Non-pigmented ciliary epithelial cell (primary cell): ENCODE measurements at regions not wholly inside any gene's neighbourhood (a gene's known extent, or its start where the extent isn't known, plus 50 kb on each side); places are given as distances from the start of the nearest gene placed in this dataset.
"Not testable (repeated sequence)": the region's sequence is repeated elsewhere in the genome, so short reads cannot be mapped to it uniquely, and the experiment has no call there.

ENCODE experiments used
- DNase-seq: peaks from one replicate; pipeline ENCODE4 v3.0.0-alpha.2; 2010; ENCODE audit warnings: low read depth

- DNase-seq, result no peak
Observed at GRCh38 chr2:228589115-228589514, 407.6 kb upstream of the SPHKAP start.

- DNase-seq, result no peak
Observed at GRCh38 chr2:228581731-228582130, 400.2 kb upstream of the SPHKAP start.

DNA sequence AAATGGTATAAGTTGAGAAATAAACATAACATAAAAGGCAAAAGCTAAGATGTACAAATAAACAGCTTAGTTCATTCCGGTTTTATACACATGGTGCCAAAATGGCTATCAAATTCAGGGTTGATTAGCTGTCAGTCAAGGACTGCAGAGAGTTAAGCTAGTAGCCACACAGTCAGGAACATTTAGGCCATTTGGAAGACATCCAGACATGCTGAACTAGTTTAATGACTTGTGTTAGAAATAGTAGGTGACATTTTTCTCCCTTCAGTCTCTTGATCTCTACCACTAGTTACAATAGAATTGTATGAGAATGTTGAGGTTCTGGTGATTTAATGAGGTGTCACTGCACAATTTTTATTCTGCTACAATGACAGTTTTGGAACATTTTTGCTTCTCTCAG, 394.4 kb upstream of the SPHKAP start:
- DNase-seq, result no peak

GRCh38 chr2:228568275-228568674, 386.8 kb upstream of the SPHKAP start:
- DNase-seq, result not testable (repeated sequence)

DNA sequence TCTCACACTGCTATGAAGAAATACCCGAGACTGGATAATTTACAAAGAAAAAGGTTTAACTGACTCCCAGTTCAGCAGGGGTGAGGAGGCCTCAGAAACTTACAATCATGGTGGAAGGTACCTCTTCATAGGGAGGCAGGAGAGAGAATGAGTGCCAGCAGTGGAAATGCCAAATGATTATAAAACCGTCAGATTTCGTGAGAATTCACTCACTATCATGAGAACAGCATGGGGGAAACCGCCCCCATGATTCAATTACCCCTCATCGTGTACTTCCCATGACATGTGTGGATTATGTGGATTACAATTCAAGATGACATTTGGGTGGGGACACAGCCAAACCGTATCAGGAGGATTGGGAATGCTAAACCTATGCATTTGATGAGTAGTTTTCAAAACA, 380.3 kb upstream of the SPHKAP start:
- DNase-seq, result no peak

DNA sequence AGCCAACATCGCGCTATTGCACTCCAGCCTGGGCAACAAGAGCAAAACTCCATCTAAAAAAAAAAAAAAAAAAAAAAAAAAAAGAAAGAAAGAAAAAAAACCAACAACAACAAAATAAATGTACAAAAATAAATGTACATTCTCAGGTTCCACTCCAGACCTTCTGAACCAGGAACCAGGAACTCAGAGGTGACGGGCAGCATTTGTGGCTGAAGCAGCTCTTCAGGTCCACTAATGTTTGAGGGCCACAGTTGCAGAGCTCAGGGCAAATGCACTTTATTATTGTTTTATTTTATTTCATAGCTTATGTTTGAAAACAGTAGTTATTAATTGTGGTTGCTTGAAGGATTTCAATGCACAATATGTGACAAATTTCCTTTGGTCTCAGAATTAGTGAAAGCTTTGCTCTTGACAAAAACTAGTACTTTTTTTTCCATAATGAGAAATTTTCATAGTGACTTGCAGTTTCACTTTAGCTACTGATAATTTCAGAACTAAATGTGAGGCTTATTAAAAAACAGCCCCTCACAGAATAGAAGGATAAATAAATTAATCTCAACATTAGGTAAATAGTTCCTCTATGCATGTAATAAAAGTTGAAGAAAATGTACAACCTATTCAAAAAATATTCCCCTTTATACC, 378.4 kb upstream of the SPHKAP start:
- DNase-seq, result no peak

GRCh38 chr2:228556717-228557116, 375.2 kb upstream of the SPHKAP start:
- no peak for DNase-seq

- no peak for DNase-seq
Observed at GRCh38 chr2:228549441-228550007, 368.0 kb upstream of the SPHKAP start.

DNA sequence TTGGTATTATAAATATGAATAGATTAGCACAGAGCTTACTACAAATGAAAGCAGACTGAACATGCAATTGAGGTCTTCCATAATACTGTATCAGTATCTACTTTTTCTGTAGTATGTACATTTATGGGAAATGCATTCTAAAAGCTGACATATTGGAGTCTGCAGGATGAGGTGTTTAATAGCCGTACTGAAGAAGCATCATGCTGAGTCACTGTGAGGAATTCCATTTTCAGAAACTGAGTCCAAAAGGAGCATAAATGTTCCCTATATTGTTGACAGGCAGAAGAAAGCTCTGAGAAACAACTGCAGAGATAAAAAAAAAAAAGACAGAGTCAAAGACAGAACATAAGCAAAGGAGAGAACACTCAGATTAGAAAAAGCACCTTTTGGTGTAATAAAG, 366.7 kb upstream of the SPHKAP start:
- DNase-seq, result no peak

DNA sequence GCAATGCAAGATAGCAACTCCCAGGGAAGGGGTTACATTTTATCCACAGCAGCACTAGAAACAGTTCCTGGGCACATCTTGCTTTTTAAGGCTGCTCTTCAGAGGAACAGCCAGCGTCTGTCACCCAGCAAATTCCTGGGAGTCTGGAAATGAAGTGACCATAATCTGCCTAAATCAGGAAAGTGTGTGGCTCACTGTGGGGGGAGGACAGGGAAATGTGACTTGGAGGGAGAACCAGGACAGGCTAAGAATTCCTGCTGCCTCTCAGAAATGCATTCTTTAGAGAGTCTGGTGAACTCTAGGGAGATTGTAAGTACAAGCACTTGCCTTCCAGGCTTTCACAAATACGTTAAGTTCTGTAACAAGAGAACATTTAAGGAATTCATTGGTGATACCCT, 364.3 kb upstream of the SPHKAP start:
- DNase-seq, result no peak

GRCh38 chr2:228545041-228545747, 363.7 kb upstream of the SPHKAP start:
- DNase-seq, result no peak

- no peak for DNase-seq
Observed at GRCh38 chr2:228543117-228543516, 361.6 kb upstream of the SPHKAP start.

- DNase-seq, result no peak
Observed at GRCh38 chr2:228542277-228542676, 360.8 kb upstream of the SPHKAP start.

GRCh38 chr2:228541789-228542188, 360.3 kb upstream of the SPHKAP start:
- DNase-seq, result peak; percentile 47

DNA sequence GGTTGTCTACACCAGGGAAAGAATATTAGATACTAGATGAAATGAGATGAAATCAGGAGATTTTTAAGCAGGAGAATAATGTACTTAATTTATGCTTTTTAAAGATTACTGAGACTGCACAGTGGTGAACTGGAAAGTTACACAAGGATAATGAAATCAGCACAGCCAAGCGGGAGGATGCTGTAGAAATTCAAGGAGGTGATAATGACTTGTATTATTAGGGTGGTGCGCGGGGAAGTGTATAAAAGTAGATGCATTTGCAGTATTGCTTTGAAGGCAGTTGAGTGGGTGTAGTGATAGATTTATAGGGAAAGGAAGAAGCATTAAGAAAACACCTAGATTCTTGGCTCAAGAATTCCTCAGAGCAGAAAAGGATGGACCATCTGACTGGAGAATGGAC, 359.5 kb upstream of the SPHKAP start:
- DNase-seq, result no peak

DNA sequence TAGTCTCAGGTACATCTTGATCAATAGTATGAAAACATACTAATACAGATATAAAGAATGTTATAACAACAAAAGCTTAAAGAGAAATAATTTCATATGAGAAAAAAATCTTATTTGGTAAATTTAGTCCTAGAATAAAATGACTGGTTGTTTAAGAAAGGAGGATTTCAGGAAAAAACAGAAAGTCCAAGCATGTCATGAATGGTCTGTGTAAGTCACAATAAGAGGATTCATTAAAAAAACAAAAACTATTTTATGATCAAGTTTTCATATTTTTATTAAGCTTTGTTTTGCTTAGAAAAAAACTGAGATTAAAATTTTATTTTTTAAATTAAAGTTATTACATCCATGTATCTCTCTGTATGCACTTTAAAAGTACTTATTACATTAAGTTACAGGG, 353.9 kb upstream of the SPHKAP start:
- no peak for DNase-seq

GRCh38 chr2:228533156-228533555, 351.7 kb upstream of the SPHKAP start:
- no peak for DNase-seq

- DNase-seq, result no peak
Observed at GRCh38 chr2:228532233-228532632, 350.7 kb upstream of the SPHKAP start.

GRCh38 chr2:228527197-228527881, 345.9 kb upstream of the SPHKAP start:
- no peak for DNase-seq

DNA sequence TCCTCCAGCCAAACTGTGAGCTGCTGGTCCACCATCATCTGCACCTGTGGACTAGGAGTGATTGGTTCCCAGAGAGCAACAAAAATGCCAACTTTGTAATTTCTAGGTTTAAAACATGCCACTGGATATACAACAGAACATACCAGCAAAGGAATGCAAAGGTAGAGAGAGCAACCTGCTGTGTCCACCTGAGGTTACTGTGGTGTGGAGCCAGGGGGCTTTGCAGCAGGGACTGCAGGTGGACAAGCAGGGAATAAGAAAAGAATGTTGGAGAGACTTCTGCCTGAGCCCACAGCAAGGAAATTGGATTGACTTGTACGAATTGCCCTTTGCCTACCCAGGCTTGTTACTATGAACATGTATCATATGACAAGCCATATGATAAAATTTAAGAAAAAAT, 345.2 kb upstream of the SPHKAP start:
- no peak for DNase-seq

- no peak for DNase-seq
Observed at GRCh38 chr2:228522977-228523376, 341.5 kb upstream of the SPHKAP start.

DNA sequence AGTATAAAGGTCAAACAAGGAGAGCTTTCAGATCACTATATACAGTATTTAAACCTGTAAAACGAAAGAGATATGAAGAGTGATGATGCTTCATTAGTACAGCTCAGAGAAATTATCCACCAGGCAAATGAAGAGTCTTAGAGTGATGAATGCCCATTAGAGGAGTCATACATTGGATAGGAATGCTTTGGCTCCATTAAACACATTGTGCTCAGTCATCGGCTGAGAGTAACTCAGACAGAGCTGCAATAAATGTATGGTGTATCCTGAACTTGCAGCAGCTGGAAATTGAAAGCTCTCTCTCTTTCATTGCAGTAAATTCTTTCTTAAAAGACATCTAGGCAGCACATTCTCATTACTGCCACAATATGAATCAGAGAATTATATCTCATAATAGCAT, 340.8 kb upstream of the SPHKAP start:
- DNase-seq, result no peak

GRCh38 chr2:228519561-228519960, 338.1 kb upstream of the SPHKAP start:
- no peak for DNase-seq
